Activated CD4-positive, alpha-beta T cell treated with anti-CD3 and anti-CD28 coated beads for 1 hour (primary cell): ENCODE measurements at regions not wholly inside any gene's neighbourhood (a gene's known extent, or its start where the extent isn't known, plus 50 kb on each side); places are given as distances from the start of the nearest gene placed in this dataset.

ENCODE experiments used
- DNase-seq: peaks from one replicate; pipeline ENCODE4 v3.0.0-alpha.2; 2020

DNA sequence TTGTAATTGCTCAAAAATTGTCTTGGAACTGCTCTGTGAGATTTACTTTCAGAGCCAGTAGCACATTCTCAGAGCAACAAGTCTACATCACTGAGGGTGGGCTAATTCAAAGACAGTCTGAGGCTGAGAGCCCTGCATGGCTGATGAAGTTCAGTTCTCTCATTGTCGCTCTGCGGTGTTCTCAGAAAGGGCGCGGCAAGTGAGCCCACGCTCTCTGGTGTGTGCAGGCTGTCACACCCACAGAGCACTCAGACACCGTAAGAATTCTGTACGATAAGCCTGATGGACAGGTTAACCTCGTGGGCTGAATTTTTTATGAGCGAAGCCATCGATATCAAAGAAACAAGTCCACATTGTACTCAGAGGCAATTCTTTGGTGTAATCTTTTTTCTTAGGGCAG is 557.8 kb downstream of the HACE1 start:
- DNase-seq: no peak

DNA sequence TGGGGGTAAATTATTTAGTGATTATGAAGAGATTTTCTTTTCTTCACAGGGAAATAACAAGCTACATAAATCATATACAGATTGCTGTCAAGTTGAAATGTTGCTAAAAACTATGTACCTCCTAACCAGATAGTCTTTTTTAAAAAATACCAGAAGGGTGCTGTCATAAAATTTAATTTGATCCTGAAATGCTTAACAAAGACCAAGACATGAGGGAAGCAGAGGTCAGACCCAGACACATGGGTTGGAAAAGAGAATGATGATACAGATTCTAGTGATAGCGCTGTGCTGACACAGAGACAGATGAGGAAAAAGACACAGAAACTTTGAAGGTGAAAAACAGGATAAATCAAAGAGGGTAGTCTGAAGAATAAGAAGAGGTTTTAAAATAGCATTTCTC is 573.1 kb downstream of the HACE1 start:
- DNase-seq: no peak

GRCh38 chr6:104284872-104285271 is 574.8 kb downstream of the HACE1 start:
- no peak for DNase-seq

GRCh38 chr6:104282581-104282980 is 577.1 kb downstream of the HACE1 start:
- no peak for DNase-seq

GRCh38 chr6:104281370-104281769 is 578.3 kb downstream of the HACE1 start:
- no peak for DNase-seq

- DNase-seq: no peak
Observed at GRCh38 chr6:104268389-104268788, 591.3 kb downstream of the HACE1 start.

- DNase-seq: no peak
Observed at GRCh38 chr6:104266922-104267321, 592.8 kb downstream of the HACE1 start.

DNA sequence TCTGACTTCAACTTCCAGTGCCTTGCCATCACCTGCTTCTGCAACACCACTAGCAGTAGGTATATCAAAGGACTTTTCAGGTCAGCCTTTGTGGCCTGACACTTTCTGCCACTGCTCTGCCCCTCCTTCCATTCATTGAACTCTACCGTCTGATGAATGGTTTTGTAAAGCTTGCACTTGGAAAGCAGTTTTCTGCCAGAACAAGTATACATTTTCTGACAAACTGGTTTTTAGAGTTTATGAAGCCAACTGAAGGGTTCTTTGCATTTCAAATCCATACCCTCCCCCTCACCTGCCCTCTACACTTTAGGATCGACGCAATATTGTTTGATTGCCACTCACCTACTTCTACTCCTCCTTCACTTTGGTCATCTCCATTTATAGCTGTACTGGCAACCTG is 603.1 kb downstream of the HACE1 start:
- DNase-seq: no peak

- DNase-seq: no peak
Observed at GRCh38 chr6:104253236-104253635, 606.5 kb downstream of the HACE1 start.

DNA sequence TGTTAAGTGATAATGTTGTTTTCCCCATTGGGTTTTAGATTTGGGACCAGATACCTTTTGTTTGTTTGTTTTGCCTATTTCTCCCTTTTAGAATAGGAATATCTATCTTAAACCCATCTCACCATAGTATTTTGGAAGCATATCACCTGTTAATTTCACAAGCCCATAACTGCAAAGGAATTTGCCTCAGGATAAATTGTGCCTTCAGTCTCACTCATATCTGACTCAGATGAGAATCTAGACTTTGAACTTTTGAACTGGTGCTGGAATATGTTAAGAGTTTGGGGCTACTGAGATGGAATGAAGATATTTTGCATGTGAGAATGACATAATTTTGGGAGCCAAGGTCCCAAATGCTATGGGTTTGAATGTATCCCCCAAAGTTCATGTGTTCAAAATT is 607.4 kb downstream of the HACE1 start:
- no peak for DNase-seq

- DNase-seq: no peak
Observed at GRCh38 chr6:104251651-104252050, 608.1 kb downstream of the HACE1 start.

DNA sequence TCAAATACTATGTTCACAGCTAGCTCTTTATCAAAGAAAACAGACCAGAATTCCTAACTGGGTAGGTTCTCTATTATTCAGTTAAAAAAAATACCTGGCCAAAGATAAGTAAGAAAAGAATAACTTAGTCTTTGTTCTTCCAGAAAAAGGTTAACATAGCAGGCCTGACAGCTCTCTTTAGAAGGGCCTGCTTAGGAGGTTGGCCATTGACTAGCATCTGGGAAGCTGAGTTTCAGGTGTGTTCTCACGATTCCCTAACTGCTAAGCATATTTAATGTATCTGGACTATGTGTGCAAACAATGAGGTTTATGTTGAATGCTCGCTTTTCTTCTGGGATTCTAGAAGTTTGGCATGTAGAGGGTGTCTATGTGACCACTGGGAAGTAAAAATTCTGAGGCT is 618.9 kb downstream of the HACE1 start:
- no peak for DNase-seq

DNA sequence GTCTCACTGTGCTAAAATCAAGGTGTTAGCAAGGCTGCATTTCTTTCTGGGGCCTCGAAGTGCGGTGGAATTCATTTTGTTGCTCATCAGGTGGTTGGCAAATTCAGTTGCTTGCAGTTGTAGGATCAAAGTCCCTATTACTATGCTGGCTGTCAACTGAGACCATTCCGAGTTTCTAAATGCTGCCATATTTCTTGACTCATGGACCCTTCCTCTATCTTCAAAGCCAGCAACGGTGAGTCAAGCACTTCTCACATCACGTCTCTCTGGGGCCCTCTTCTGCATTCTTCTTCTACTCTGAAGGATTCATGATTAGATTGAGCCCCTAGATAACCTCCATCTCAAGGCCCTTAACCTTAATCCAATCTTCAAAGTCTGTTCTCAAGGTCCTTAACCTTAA is 619.7 kb downstream of the HACE1 start:
- no peak for DNase-seq

DNA sequence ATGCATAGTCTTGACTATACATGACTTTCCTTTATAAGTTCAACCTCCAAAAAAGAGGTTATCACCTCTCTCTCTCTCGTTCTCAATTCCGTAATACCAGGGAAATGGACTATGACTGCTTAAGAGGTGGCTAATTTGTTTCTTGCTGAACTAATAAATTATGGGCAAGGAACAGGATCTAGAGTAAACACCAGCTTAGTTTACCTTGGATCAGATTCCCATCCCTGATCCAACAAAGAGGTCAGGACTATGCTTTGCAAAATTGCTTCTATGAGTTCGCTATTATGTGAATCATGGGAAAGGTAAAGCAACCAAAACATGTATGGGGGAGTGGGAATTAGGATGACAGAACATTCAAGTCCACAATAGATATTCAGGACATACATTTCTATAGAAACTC is 630.7 kb downstream of the HACE1 start:
- no peak for DNase-seq

- DNase-seq: no peak
Observed at GRCh38 chr6:104227508-104227907, 632.2 kb downstream of the HACE1 start.

DNA sequence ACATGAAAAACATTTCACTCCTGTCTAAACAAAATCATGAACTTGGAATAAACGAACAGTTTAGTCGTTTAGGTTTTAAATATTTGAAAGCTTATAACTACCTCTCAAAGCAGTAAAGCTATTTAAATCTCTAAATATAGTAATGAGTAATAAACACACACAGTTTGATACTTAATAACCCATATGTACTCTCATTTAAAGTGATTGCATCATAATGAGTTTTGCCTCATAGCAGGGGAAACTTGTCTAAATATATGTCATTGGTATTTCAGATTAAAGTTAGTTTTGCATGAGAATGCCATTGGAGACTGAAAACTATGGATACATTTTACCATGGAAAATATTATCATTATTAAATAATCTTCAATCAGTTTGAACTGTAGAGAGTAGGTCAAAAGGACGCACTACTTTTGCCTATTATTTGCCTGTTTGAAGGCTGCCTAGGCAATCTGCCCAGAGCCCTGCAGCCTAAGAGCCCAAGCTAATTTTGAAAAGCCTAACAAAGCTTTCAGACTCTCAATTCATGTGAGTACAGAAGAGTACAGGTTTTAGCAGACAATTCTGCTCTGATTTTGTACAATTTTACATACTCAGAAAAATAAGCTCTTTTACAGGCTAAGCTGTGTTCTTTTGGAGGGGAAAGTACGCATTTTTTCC is 632.8 kb downstream of the HACE1 start:
- DNase-seq: no peak

DNA sequence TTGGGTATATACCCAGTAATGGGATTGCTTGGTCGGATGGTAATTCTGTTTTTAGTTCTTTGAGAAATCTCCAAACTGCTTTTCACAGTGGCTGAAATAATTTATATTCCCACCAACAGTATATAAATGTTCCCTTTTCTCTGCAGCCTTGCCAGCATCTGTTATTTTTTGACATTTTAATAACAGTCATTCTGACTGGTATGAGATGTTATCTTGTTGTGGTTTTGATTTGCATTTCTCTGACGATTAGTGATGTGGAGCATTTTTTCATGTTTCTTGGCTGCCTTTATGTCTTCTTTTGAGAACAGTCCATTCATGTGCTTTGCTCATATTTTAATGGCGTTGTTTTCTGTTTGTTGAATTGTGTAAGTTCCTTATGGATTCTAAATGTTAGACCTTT is 641.6 kb downstream of the HACE1 start:
- DNase-seq: no peak

DNA sequence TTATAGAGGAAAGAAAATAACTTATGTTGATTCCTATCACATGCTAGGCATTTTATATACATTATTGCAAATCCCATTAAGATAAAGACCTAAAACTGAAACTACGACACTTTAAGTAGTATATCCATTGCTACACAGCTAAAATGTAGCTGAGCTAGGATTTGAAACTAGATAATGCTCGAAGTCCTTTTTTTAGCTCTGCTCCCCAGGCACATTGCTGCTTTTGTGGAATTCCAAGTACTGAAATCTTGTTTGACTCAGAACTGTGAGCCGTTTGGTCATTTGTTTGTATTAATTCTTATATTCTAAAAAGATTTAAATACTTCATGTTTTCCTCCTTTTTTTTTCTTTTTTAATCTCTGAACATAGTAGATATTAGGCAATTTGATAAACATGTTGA is 644.8 kb downstream of the HACE1 start:
- DNase-seq: no peak

GRCh38 chr6:104212977-104213668 is 646.6 kb downstream of the HACE1 start:
- no peak for DNase-seq

GRCh38 chr6:104207635-104208034 is 652.1 kb downstream of the HACE1 start:
- DNase-seq: no peak

- no peak for DNase-seq
Observed at GRCh38 chr6:104201557-104201956, 658.2 kb downstream of the HACE1 start.

- DNase-seq: no peak
Observed at GRCh38 chr6:104187616-104188015, 672.1 kb downstream of the HACE1 start.

- DNase-seq: no peak
Observed at GRCh38 chr6:104186831-104187230, 672.9 kb downstream of the HACE1 start.

DNA sequence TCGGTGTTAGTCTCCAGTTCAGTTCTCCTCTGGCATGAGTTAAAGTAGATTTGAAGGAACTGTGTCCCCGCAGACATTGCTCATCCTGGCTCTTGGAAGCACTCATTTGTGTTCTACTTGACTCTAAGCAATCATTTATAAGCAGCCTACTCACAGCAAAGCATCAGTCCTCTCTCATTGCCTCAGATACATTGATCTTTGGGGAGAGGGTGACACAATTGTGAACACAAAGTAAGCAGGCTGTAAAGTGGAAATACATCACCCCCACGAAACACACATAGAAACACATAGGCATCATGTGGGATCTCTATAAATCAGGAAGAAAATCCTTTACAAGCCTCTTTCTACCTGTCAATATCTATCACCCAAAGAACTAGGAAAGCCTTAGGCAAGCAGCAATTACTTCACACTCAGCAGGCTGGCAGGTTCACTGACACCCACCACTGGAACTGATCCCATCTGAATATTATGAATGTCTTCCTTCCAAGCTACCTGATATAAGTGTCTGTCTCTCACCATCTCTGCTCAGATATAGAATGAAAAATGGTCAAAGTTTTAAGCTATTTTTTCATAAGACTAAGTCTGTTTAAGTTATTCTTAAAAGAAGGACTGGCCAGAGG is 675.8 kb downstream of the HACE1 start:
- no peak for DNase-seq

GRCh38 chr6:104182811-104183210 is 676.9 kb downstream of the HACE1 start:
- no peak for DNase-seq
